GM12892 (cell line): ENCODE measurements at regions not wholly inside any gene's neighbourhood (a gene's known extent, or its start where the extent isn't known, plus 50 kb on each side); places are given as distances from the start of the nearest gene placed in this dataset.
"Not testable (repeated sequence)": the region's sequence is repeated elsewhere in the genome, so short reads cannot be mapped to it uniquely, and the experiment has no call there.

Experiments
- DNase-seq: peaks from one replicate; pipeline ENCODE4 v3.0.0; 2011; ENCODE audit not compliant: insufficient read length
- FAIRE-seq: peaks from 2 replicates; lab custom pipeline; 2011; peaks lifted over from hg19 to GRCh38; lab: Jason Lieb, UNC
- POLR2A ChIP-seq: IDR thresholded peaks from 2 replicates; pipeline ENCODE4 v1.6.1; 2011; ENCODE audit warnings: low read depth, low read length, control low read depth
- POLR2AphosphoS5 ChIP-seq: IDR thresholded peaks from 2 replicates; pipeline ENCODE4 v1.6.1; 2011; ENCODE audit warnings: low read depth, low read length, control low read depth
- TAF1 ChIP-seq: IDR thresholded peaks from 2 replicates; pipeline ENCODE4 v1.6.1; 2011; ENCODE audit warnings: low read depth, mild to moderate bottlenecking, control low read depth, low read length, borderline replicate concordance

DNA sequence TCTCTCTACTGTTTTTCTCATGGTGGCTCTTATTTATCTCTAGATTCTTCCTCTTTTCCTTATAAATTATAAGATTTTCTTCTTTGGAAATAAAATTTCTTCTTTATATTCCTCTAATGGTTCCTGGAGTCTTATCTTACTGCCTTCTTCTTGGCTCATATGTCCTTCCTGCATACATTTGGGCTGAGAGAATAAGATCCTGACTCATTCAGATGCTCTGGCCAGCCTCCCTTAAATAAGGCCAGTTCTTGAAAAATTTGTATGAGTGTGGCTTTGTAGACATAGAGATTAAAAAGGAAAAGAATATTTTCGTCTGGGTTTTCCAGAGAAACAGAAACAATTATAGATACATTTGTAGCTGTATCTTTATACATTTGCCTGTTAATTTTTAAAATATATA, 411.3 kb downstream of the KIF20B start:
- no peak for DNase-seq
- FAIRE-seq, result no peak

DNA sequence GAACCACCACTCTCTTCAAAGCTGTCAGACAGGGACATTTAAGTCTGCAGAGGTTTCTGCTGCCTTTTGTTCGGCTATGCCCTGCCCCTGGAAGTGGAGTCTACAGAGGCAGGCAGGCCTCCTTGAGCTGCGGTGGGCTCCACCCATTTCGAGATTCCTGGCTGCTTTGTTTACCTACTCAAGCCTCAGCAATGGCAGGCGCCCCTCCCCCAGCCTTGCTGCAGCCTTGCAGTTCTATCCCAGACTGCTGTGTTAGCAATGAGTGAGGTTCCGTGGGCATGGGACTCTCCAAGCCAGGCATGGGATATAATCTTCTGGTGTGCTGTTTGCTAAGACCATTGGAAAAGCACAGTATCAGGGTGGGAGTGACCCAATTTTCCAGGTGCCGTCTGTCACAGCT, 417.2 kb downstream of the KIF20B start:
- not testable (repeated sequence) for FAIRE-seq, DNase-seq

More for the DNA sequence above, 411.3 kb downstream of the KIF20B start:
- no peak for TF ChIP-seq TAF1
- no peak for TF ChIP-seq POLR2A
- TF ChIP-seq POLR2AphosphoS5, result no peak

DNA sequence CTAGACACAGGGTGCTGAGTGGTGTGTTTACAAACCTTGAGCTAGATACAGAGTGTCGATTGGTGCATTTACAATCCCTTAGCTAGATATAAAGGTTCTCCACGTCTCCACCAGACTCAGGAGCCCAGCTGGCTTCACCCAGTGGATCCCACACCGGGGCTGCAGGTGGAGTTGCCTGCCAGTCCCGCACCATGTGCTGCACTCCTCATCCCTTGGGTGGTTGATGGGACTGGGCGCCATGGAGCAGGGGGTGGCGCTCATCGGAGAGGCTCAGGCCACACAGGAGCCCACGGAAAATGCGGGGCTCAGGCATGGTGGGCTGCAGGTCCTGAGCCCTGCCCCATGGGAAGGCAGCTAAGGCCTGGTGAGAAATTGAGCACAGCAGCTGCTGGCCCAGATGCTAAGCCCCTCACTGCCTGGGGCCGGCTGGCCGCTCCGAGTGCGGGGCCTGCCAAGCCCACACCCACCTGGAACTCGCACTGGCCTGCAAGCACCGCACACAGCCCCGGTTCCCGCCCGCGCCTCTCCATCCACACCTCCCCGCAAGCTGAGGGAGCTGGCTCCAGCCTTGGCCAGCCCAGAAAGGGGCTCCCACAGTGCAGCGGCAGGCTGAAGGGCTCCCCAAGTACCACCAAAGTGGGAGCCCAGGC, 418.4 kb downstream of the KIF20B start:
- DNase-seq, FAIRE-seq: not testable (repeated sequence)

DNA sequence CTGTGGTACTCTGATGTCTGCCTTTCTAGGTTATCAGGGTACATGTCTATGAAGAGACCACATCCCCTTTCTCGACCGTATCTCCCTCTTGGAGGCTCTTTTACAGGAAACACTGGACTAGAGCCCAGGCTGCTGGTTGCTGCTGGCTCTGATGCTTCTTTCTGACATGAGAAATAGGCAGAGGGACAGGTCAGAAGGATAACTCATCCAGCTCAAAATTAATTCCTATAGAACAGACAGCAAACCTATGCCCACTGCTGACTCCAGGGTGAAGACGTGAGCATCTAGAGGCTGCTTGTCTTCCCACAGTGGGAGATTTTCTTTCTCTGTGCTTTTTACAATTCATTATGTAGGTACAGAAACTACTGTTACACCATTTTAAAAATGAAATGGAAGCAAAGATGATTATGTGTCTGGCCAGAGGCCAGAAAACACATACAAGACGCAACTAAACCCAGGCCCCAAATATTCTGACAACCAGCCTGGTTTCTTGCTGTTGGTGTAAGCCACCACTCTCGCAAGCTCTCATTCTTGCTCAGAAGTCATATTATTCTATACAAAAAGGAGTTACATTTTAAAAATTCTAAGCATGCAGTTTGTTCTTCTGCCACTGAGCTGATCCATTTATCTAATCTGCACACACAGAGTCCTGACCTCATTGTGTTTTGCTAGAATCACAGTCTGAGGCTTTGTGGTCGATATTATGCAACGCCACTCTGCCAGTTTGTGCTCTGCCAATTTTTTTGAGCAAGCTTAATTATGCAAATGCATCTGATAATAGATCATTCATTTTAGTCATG, 424.3 kb downstream of the KIF20B start:
- FAIRE-seq (peak; percentile 61), DNase-seq (no peak)
- TF ChIP-seq TAF1 (no peak), POLR2A (no peak), POLR2AphosphoS5 (no peak)

DNA sequence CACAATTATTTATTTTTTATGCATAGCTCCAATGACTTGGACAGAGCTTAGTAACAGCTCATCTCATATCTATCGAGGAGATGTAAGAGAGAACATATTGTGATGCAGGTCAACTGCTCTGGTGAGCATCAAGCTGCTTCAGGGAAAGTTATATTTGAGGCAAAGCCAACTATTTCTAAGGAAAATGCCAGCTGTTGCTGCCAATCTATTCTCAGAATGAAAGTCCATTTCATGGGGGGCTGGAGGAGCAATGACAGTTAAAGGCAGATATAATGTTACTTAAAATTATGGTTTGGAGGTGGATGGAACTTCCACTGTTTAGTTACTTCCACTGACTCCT, 424.8 kb downstream of the KIF20B start:
- DNase-seq (no peak), FAIRE-seq (no peak)
- TF ChIP-seq POLR2A (no peak), POLR2AphosphoS5 (no peak)

DNA sequence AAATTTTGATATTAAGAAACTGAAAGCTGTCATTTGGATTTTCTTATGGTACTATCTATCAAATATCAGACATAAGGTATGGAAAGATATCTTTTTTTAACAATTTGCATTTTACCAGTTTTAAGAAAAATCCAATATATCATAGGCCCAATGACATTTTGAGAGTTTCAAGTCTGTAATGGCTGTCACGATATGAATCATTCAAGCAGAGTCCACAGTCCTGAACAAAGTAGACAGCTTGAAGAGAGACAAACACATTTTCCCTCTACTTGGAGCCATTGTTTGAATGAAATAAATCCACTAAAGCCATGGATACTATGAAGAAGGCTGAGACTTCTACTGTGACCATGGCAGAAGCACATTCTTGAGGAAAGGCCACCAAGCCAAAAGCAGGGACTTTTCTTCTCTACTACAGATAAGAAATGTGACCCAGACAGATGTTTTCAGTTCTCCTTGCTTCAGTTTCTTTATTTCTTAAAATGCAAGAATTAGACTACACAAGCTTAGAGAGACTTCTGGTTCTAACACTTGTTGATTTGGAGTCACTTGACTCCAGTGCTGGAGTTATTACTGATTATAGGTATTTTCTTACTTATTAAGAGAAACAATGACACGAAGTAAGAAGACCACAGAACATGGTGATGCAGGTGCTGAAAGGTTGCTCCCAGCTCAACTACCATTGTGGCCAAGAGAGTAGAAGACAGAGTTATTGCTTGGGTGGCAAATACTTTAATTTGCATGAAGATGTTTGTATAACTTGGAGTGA, 429.1 kb downstream of the KIF20B start:
- TF ChIP-seq TAF1 (no peak), POLR2AphosphoS5 (no peak), POLR2A (no peak)
- no peak for DNase-seq
- peak; percentile 61 for FAIRE-seq

DNA sequence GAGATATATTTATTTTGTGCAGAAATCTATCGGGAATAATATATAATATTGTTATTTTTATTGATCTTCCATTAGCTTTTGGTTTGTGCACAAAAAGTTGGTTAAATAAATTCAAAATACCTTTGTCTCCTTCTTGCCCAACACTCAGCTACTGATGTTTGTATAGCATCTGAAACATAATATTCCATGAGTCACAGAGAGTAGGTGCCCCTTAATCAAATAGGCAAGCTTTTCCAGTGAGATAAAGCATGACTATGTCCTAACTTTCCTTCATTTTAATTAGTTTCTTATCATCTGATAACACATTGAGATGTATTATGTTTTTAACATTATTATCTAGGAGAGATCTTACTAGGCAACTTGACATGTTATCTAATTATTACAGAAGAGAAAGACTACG, 432.2 kb downstream of the KIF20B start:
- TF ChIP-seq POLR2A, result no peak
- TF ChIP-seq POLR2AphosphoS5, result no peak
- no peak for TF ChIP-seq TAF1
- DNase-seq (no peak), FAIRE-seq (no peak)

DNA sequence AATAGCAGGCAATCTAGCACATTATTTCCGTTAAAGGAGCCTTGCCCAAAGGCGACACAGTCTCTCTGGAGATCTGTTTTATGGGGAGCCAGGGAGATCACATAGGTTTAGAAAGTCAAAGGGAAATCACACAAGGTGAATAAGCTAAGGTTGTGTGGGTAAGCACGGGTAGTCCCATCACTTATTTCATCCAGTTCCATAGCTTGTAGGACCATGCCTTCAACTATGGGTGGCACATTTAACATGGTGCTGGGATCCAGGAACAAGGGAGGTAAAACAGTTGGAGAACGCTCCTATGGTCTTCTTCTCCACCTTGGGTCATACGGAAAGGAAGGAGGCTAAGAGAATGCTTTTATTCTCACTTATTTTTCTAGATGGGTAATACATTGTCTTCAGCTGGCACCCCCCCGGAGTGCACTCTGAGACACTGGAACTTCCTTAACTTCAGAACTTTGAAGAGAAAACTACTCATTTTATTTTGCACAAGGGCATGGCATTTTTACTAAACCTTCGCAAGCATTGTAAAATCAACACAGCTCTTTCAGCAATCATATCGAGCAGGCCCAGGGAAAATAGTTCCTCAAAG, 435.4 kb downstream of the KIF20B start:
- FAIRE-seq, result no peak
- TF ChIP-seq POLR2A (no peak), TAF1 (no peak), POLR2AphosphoS5 (no peak)
- DNase-seq, result no peak

DNA sequence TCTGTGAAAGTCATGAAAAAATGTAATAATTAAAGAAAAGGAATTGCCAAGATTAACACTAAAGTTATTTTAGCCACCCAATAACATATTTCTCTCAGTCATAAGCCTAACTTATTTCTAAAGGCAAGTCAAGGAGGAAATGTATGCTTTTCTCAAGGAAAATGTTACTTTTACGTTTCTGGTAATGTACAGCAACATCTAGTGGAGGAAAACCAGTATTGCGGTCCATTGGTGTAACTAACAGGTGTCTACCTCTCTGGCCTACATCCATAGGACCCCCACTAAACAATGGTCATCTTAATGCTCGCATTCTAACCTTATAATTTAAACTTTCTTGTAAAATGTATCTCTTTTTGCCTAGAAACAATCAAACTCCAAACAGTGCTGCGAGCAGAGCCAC, 437.5 kb downstream of the KIF20B start:
- TF ChIP-seq POLR2A, result no peak
- TF ChIP-seq TAF1, result no peak
- TF ChIP-seq POLR2AphosphoS5, result no peak
- no peak for FAIRE-seq
- no peak for DNase-seq

DNA sequence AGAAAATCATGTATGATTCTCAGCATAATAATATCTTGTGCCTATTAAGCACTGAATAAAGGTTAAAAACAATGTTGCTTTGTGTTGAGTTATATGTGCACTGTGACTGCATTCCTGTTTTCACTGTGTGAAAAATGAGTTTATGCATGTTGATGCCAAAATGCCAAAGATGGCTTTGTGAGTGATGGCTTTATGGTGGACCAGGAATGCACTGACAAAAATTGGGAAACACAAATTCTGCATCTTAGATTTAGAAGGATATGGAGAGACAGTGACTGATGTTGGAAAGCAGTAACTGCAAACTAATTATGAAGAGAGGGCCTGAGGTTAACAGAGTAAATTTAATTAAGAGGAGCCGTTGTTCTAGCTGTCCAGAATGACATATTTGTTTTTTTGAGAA, 440.4 kb downstream of the KIF20B start:
- FAIRE-seq (no peak), DNase-seq (no peak)
- no peak for TF ChIP-seq POLR2AphosphoS5
- TF ChIP-seq POLR2A, result no peak
- no peak for TF ChIP-seq TAF1

DNA sequence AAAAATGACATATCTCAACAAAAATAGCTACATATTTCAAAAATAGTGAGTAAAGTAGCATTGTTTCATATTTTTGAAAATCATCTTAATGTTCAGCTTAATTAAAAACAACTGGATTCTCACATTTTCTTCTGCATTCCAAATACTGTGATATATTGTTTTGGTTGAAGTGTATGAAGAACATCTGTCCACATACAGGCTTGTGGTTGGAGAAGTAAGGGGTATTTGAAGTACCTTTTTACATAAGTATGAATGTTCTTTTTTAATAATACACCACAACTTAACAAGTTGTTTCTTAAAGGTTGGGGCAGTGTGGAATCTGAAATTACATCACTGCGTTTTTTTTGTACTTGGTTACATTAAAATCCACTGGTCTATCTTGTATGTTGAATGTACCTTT, 442.5 kb downstream of the KIF20B start:
- no peak for DNase-seq
- FAIRE-seq, result no peak
- TF ChIP-seq POLR2A, result no peak
- TF ChIP-seq POLR2AphosphoS5, result no peak
- no peak for TF ChIP-seq TAF1
